ENCODE measurements at regions not wholly inside any gene's neighbourhood (a gene's known extent, or its start where the extent isn't known, plus 50 kb on each side); places are given as distances from the start of the nearest gene placed in this dataset.

GRCh38 chr13:87124785-87125074, 546.4 kb upstream of the SLITRK5 start:
- TF ChIP-seq CTCF (IDR thresholded peaks at IDR 0.05) (no peak), ZFX (IDR thresholded peaks at IDR 0.05; ENCODE audit: borderline replicate concordance) (no peak)

Measured in 22Rv1 (cell line).